K562 (cell line): ENCODE measurements at regions not wholly inside any gene's neighbourhood (a gene's known extent, or its start where the extent isn't known, plus 50 kb on each side); places are given as distances from the start of the nearest gene placed in this dataset.
"Not testable (repeated sequence)": the region's sequence is repeated elsewhere in the genome, so short reads cannot be mapped to it uniquely, and the experiment has no call there.

Experiments
- CBX3 ChIP-seq, 2 experiments: IDR thresholded peaks; 1 replicate in 1 of 2; 2 replicates in 1 of 2; pipeline ENCODE4 v1.6.1; 2012; ENCODE audit warnings: inconsistent platforms in 2 of 2, low read length in 2 of 2, borderline replicate concordance in 1 of 2, control low read depth in 1 of 2
- HEY1 ChIP-seq: fragments of 250-450 bp; sonication (Bioruptor Pico); IDR thresholded peaks from 2 replicates; pipeline ENCODE4 v1.5.0; 2020; ENCODE audit warnings: mild to moderate bottlenecking, moderate library complexity, borderline replicate concordance
- POLR2A ChIP-seq: fragments of 450-650 bp; conservative IDR thresholded peaks from 2 replicates; pipeline ENCODE4 v1.6.1; 2016
- SAFB2 ChIP-seq: fragments of 200-400 bp; formaldehyde crosslinking; IDR thresholded peaks from 2 replicates; pipeline ENCODE4 v1.6.1; 2018; ENCODE audit warnings: borderline replicate concordance, low read length, low read depth, moderate library complexity; ENCODE audit not compliant: severe bottlenecking
- ZNF24 ChIP-seq: fragments of 450-650 bp; IDR thresholded peaks from 2 replicates; pipeline ENCODE4 v1.6.1; 2016

- not testable (repeated sequence) for TF ChIP-seq SAFB2; POLR2A; ZNF24; CBX3 (IDR thresholded peaks at IDR 0.05; ENCODE audit: borderline replicate concordance in 1 of 2, low read length in 2 of 2); HEY1 (CRISPR knock-in tag)
These were observed 830.2 kb upstream of the GYPC start for GRCh38 chr2:125825781-125826180.
